ENCODE measurements at regions not wholly inside any gene's neighbourhood (a gene's known extent, or its start where the extent isn't known, plus 50 kb on each side); places are given as distances from the start of the nearest gene placed in this dataset.

- Histone ChIP-seq H4K20me1 (ENCODE audit: low read depth) (no peaks in the 10 kb centered on the region), H3K9me3 (ENCODE audit: low read depth) (no peaks in the 10 kb centered on the region), H3K27me3 (no peaks in the 10 kb centered on the region), H3K27ac (peak overlapping the region; percentile 72), H2AFZ (replicated peaks) (no peak overlapping the region), H3K9ac (no peak overlapping the region), H3K36me3 (no peaks in the 10 kb centered on the region), H3K4me1 (peaks cover 14% of the 10 kb centered on the region), H3K79me2 (ENCODE audit: low read depth) (no peaks in the 10 kb centered on the region), H3K4me2 (peak overlapping the region; percentile 53), H3F3A (ENCODE audit: low read depth) (peaks cover 6% of the 10 kb centered on the region), H3K4me3 (peak overlapping the region; percentile 12)
- DNase-seq (ENCODE audit: low spot score), result peak; percentile 27
- H3K4me1 Mint-ChIP-seq, result peaks cover 4% of the 10 kb centered on the region
- no peak overlapping the region for H3K4me3 Mint-ChIP-seq
- H3K9me3 Mint-ChIP-seq, result no peaks in the 10 kb centered on the region
- TF ChIP-seq, protein P1, sequence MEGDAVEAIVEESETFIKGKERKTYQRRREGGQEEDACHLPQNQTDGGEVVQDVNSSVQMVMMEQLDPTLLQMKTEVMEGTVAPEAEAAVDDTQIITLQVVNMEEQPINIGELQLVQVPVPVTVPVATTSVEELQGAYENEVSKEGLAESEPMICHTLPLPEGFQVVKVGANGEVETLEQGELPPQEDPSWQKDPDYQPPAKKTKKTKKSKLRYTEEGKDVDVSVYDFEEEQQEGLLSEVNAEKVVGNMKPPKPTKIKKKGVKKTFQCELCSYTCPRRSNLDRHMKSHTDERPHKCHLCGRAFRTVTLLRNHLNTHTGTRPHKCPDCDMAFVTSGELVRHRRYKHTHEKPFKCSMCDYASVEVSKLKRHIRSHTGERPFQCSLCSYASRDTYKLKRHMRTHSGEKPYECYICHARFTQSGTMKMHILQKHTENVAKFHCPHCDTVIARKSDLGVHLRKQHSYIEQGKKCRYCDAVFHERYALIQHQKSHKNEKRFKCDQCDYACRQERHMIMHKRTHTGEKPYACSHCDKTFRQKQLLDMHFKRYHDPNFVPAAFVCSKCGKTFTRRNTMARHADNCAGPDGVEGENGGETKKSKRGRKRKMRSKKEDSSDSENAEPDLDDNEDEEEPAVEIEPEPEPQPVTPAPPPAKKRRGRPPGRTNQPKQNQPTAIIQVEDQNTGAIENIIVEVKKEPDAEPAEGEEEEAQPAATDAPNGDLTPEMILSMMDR (IDR thresholded peaks at IDR 0.05), result no peak
- no peak for TF ChIP-seq EZH2phosphoT487 (IDR thresholded peaks at IDR 0.05)
- TF ChIP-seq EZH2 (IDR thresholded peaks at IDR 0.05), result no peak
- H3K27me3 Mint-ChIP-seq (ENCODE audit: insufficient read depth, low read depth), result no peaks in the 10 kb centered on the region
- peaks cover 6% of the 10 kb centered on the region for H3K36me3 Mint-ChIP-seq
- H3K27ac Mint-ChIP-seq, result no peak overlapping the region
These were observed 2026.1 kb upstream of the CELF4 start for GRCh38 chr18:39591649-39592048.

- no peak for DNase-seq (ENCODE audit: low spot score)
- Histone ChIP-seq H3K27me3 (no peaks in the 10 kb centered on the region), H2AFZ (replicated peaks) (no peak overlapping the region), H3K9me3 (ENCODE audit: low read depth) (no peaks in the 10 kb centered on the region), H3K4me2 (no peak overlapping the region), H3F3A (ENCODE audit: low read depth) (peaks cover 6% of the 10 kb centered on the region), H3K9ac (no peak overlapping the region), H3K4me1 (peaks cover 14% of the 10 kb centered on the region), H4K20me1 (ENCODE audit: low read depth) (no peaks in the 10 kb centered on the region), H3K4me3 (no peak overlapping the region), H3K36me3 (no peaks in the 10 kb centered on the region), H3K79me2 (ENCODE audit: low read depth) (no peaks in the 10 kb centered on the region), H3K27ac (no peak overlapping the region)
- H3K27ac Mint-ChIP-seq, result no peak overlapping the region
- TF ChIP-seq, protein P1 (IDR thresholded peaks at IDR 0.05), result no peak
- TF ChIP-seq EZH2phosphoT487 (IDR thresholded peaks at IDR 0.05) (no peak), EZH2 (IDR thresholded peaks at IDR 0.05) (no peak)
- H3K9me3 Mint-ChIP-seq, result peaks cover 2% of the 10 kb centered on the region
- no peak overlapping the region for H3K4me3 Mint-ChIP-seq
- no peaks in the 10 kb centered on the region for H3K27me3 Mint-ChIP-seq (ENCODE audit: insufficient read depth, low read depth)
- no peaks in the 10 kb centered on the region for H3K36me3 Mint-ChIP-seq
- peaks cover 4% of the 10 kb centered on the region for H3K4me1 Mint-ChIP-seq
These were observed 2023.9 kb upstream of the CELF4 start for GRCh38 chr18:39589496-39589895.

DNA sequence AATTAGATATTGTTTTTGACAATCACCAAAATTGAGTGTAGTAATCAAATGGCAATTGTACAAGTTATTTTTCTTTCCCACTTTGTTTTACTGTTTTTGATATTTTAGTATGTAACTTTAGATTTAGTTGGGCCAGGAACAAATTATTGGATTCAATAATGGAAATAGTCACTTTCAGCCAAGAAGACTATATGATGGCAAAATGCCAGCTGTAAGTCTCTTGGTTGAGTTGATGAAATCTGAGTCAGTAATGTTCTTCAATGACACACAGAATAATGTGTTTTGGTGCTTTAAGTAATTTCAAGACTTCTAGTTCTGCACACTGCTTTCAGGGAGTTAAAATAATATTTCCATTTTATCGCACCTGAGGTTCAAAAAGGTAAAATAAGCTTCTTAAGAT is 2022.0 kb upstream of the CELF4 start:
- peaks cover 4% of the 10 kb centered on the region for H3K4me1 Mint-ChIP-seq

More for the DNA sequence above, 2022.0 kb upstream of the CELF4 start:
- TF ChIP-seq, protein P1 (IDR thresholded peaks at IDR 0.05), result no peak
- TF ChIP-seq EZH2phosphoT487 (IDR thresholded peaks at IDR 0.05) (no peak), EZH2 (IDR thresholded peaks at IDR 0.05) (no peak)
- Histone ChIP-seq H3K4me2 (no peak overlapping the region), H3K79me2 (ENCODE audit: low read depth) (no peaks in the 10 kb centered on the region), H3K9me3 (ENCODE audit: low read depth) (no peaks in the 10 kb centered on the region), H3K4me1 (peaks cover 14% of the 10 kb centered on the region), H2AFZ (replicated peaks) (no peak overlapping the region), H4K20me1 (ENCODE audit: low read depth) (no peaks in the 10 kb centered on the region), H3F3A (ENCODE audit: low read depth) (peaks cover 6% of the 10 kb centered on the region), H3K4me3 (no peak overlapping the region), H3K27me3 (no peaks in the 10 kb centered on the region), H3K36me3 (no peaks in the 10 kb centered on the region), H3K9ac (no peak overlapping the region), H3K27ac (no peak overlapping the region)
- Mint-ChIP-seq H3K36me3 (no peaks in the 10 kb centered on the region), H3K27me3 (ENCODE audit: insufficient read depth, low read depth) (no peaks in the 10 kb centered on the region), H3K4me3 (no peak overlapping the region), H3K27ac (no peak overlapping the region), H3K9me3 (peaks cover 2% of the 10 kb centered on the region)
- no peak for DNase-seq (ENCODE audit: low spot score)
